ENCODE measurements at regions not wholly inside any gene's neighbourhood (a gene's known extent, or its start where the extent isn't known, plus 50 kb on each side); places are given as distances from the start of the nearest gene placed in this dataset.

GRCh38 chr22:47453049-47453448, 690.6 kb downstream of the TBC1D22A start:
- no peak for DNase-seq

- DNase-seq: no peak
Observed at GRCh38 chr22:47452184-47452583, 689.7 kb downstream of the TBC1D22A start.

- no peak for DNase-seq
Observed at GRCh38 chr22:47450876-47451475, 688.5 kb downstream of the TBC1D22A start.

- DNase-seq: no peak
Observed at GRCh38 chr22:47449508-47450270, 687.2 kb downstream of the TBC1D22A start.

- no peak for DNase-seq
Observed at GRCh38 chr22:47448231-47449223, 686.1 kb downstream of the TBC1D22A start.

- no peak for DNase-seq
Observed at GRCh38 chr22:47446821-47447810, 684.7 kb downstream of the TBC1D22A start.

- DNase-seq: no peak
Observed at GRCh38 chr22:47446331-47446730, 683.9 kb downstream of the TBC1D22A start.

- no peak for DNase-seq
Observed at GRCh38 chr22:47445716-47446290, 683.4 kb downstream of the TBC1D22A start.

- DNase-seq: no peak
Observed at GRCh38 chr22:47445212-47445611, 682.8 kb downstream of the TBC1D22A start.

- no peak for DNase-seq
Observed at GRCh38 chr22:47444746-47445065, 682.3 kb downstream of the TBC1D22A start.

- DNase-seq: no peak
Observed at GRCh38 chr22:47443836-47444745, 681.6 kb downstream of the TBC1D22A start.

- no peak for DNase-seq
Observed at GRCh38 chr22:47442821-47443220, 680.4 kb downstream of the TBC1D22A start.

- peak; percentile 14 for DNase-seq
Observed at GRCh38 chr22:47439643-47440265, 677.3 kb downstream of the TBC1D22A start.

- DNase-seq: peak; percentile 4
Observed at GRCh38 chr22:47437636-47438035, 675.2 kb downstream of the TBC1D22A start.

- DNase-seq: no peak
Observed at GRCh38 chr22:47437110-47437509, 674.7 kb downstream of the TBC1D22A start.

GRCh38 chr22:47435826-47436225, 673.4 kb downstream of the TBC1D22A start:
- no peak for DNase-seq

GRCh38 chr22:47435204-47435487, 672.7 kb downstream of the TBC1D22A start:
- DNase-seq: no peak

- DNase-seq: no peak
Observed at GRCh38 chr22:47434336-47435203, 672.1 kb downstream of the TBC1D22A start.

GRCh38 chr22:47433627-47434026, 671.2 kb downstream of the TBC1D22A start:
- peak; percentile 8 for DNase-seq
